ENCODE measurements at regions not wholly inside any gene's neighbourhood (a gene's known extent, or its start where the extent isn't known, plus 50 kb on each side); places are given as distances from the start of the nearest gene placed in this dataset.

DNA sequence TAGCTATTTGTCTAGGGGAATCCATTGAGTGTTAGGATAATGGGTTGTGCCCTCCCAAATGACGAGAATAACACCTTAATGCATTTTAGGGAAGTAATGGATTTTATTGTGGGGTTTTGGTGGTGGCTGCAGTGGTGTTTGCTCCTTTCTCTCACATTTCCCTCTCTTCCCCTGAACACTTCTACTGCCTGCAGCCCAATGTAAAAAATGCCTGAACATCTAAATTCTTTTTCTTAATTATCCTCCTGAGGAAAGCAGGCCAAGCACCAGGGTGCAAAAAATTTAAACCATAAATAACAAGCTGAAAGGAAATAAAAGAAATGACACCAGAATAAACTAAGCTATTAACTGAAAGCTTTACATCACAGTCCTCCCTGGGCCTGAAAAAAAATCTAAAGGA is 57.3 kb upstream of the PCDH8 start:
- no peak overlapping the region for H3K4me3 ChIP-seq
- DNase-seq (ENCODE audit: low spot score), result no peak
- H3K27ac ChIP-seq, result no peak overlapping the region
- TF ChIP-seq, protein P1, sequence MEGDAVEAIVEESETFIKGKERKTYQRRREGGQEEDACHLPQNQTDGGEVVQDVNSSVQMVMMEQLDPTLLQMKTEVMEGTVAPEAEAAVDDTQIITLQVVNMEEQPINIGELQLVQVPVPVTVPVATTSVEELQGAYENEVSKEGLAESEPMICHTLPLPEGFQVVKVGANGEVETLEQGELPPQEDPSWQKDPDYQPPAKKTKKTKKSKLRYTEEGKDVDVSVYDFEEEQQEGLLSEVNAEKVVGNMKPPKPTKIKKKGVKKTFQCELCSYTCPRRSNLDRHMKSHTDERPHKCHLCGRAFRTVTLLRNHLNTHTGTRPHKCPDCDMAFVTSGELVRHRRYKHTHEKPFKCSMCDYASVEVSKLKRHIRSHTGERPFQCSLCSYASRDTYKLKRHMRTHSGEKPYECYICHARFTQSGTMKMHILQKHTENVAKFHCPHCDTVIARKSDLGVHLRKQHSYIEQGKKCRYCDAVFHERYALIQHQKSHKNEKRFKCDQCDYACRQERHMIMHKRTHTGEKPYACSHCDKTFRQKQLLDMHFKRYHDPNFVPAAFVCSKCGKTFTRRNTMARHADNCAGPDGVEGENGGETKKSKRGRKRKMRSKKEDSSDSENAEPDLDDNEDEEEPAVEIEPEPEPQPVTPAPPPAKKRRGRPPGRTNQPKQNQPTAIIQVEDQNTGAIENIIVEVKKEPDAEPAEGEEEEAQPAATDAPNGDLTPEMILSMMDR (IDR thresholded peaks at IDR 0.05), result no peak

DNA sequence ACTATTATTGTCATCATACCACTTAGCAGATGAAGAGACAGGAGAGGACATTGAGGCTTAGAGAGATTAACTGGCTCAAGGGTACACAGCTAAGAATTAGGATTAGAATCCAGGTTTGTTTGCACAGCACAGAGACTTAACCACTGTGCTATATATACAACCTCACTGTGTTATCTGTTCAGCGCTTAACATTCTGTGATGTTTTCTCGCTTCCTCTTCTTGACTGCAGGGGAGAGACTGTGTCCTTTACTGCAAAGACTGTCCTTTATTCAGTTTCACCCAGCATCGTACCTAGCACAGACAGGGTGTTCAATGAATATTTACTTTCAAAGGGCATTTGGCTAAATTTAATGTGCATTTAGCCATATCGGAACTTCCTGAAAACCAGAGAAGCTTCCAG is 54.9 kb upstream of the PCDH8 start:
- TF ChIP-seq, protein P1 (IDR thresholded peaks at IDR 0.05), result no peak
- Histone ChIP-seq H3K4me3 (no peak overlapping the region), H3K27ac (no peak overlapping the region)
- DNase-seq (ENCODE audit: low spot score), result no peak

DNA sequence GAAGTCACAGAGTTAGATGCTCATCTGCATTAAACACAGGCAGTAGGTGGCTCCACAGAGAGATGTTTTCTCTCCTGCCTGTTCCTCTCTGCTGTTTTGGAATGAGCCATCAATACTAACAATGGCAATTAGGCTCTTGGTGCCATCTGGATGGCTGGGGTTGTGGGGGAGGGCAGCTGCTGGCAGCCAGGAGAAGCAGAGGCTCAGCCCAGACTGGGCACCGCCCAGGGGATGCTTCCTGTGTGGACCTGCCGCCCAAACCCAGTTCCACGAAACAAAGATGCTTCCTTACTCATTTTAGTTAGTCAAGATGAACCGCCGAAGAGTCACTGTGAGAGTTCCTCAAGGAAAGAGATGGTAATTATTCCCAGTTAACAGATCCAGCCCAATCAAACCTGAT is 50.8 kb upstream of the PCDH8 start:
- H3K4me3 ChIP-seq, result no peak overlapping the region
- TF ChIP-seq, protein P1 (IDR thresholded peaks at IDR 0.05), result no peak
- no peak overlapping the region for H3K27ac ChIP-seq
- DNase-seq (ENCODE audit: low spot score), result no peak

All from coronary artery (tissue), 2 donors.